Activated T-cell treated with anti-CD3 and anti-CD28 coated beads, Interleukin-2, amount 50 U/mL, for 72 hours (primary cell): ENCODE measurements at regions not wholly inside any gene's neighbourhood (a gene's known extent, or its start where the extent isn't known, plus 50 kb on each side); places are given as distances from the start of the nearest gene placed in this dataset.
A peak's percentile ranks its signal among the peaks of the same experiment; 100 is the strongest.

Experiments used
- ATAC-seq, 2 donors: fragments of 150-1000 bp; cut with Tn5 transposase; replicated peaks in 1 of 2; 2 replicates each; pipeline ENCODE4 v1.10.0; 2021; ENCODE audit warnings: moderate library complexity in 2 of 2, mild to moderate bottlenecking in 1 of 2
- DNase-seq, 2 donors: peaks; one replicate each; pipeline ENCODE4 v3.0.0; 2021 to 2022; ENCODE audit warnings: mixed read lengths in 1 of 2
- H3K27ac Mint-ChIP-seq: one replicate; pipeline ENCODE4 v1.8.0; 2022; ENCODE audit warnings: mild to moderate bottlenecking, moderate library complexity, mixed read lengths
- H3K27me3 Mint-ChIP-seq: one replicate; pipeline ENCODE4 v1.8.0; 2022; ENCODE audit warnings: low read depth, mixed read lengths
- H3K36me3 Mint-ChIP-seq, 2 donors: one replicate each; pipeline ENCODE4 v1.8.0; 2022; ENCODE audit warnings: mixed read lengths in 2 of 2, mild to moderate bottlenecking in 1 of 2; ENCODE audit not compliant: insufficient read depth in 2 of 2
- H3K4me1 Mint-ChIP-seq: one replicate; pipeline ENCODE4 v1.8.0; 2022; ENCODE audit warnings: low read depth, mixed read lengths
- H3K4me3 Mint-ChIP-seq, 2 donors: one replicate each; pipeline ENCODE4 v1.8.0; 2022; ENCODE audit warnings: mild to moderate bottlenecking in 2 of 2, mixed read lengths in 2 of 2, moderate library complexity in 2 of 2
- H3K9me3 Mint-ChIP-seq, 2 donors: one replicate each; pipeline ENCODE4 v1.8.0; 2022; ENCODE audit warnings: mixed read lengths in 2 of 2

DNA sequence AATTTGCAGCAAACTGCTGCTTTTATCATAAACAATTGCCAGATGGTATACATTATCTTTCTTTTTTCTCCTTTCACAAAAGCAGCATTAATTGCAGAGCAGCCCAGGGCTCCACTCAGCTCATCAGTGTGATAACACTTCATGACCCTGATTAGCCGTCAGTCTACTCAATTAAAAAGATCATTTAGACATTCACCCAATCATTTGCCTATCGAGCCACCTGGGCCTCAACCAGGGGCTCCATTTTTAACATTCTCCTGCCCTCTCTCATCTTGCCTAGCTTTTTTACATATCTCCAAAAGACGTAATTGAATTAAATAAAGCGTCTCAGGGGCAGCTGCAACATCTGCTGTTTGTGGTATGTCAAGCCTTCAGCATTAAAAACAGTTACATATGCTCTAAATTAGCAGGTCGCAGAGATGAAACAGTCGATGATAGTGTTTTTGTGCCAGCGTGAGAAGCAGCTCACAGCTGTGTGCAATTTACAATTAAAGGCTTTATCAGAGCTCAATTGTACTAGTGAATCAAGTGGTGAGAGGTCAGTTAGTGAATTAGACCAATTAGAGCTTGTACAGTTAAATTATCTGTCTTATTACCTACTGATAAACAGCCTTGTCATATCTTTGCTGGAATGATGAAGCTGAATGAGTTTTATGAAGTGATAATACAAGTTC, 522.5 kb downstream of the ETV1 start:
- H3K27me3 Mint-ChIP-seq: no peaks in the 10 kb centered on the region
- H3K36me3 Mint-ChIP-seq: no peaks in the 10 kb centered on the region
- ATAC-seq (no peak), DNase-seq (no peak)
- H3K27ac Mint-ChIP-seq: no peak overlapping the region
- H3K4me1 Mint-ChIP-seq: no peaks in the 10 kb centered on the region
- no peak overlapping the region for H3K4me3 Mint-ChIP-seq
- H3K9me3 Mint-ChIP-seq: peaks cover 0 to 1% of the 10 kb centered on the region in 2 donors

DNA sequence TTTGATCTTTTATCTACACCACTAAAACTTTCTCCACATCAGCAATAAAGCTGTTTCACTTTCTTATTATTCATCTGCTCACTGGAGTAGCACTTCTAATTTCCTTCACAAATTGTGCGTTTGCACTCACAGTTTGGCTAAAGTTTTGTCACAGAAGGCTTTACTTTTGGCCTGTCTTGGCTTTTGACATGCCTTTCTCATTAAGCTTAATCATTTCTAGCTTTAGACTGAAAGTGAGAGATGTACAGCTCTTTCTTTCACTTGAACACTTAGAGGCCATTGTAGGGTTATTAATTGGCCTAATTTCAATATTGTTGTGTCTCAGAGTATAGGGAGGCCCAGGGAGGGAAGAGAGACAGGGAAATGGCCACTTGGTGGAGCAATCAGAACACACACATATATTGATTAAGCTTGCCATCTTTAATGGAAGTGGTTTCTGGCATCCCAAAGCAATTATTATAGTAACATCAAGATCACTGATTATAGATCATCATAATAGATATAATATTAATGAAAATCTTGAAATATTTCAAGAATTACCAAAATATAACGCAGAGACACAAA, 512.5 kb downstream of the ETV1 start:
- Mint-ChIP-seq H3K27me3 (no peaks in the 10 kb centered on the region), H3K4me1 (no peaks in the 10 kb centered on the region), H3K27ac (no peak overlapping the region), H3K36me3 (no peaks in the 10 kb centered on the region), H3K4me3 (no peak overlapping the region), H3K9me3 (no peaks in the 10 kb centered on the region)
- DNase-seq: no peak
- no peak for ATAC-seq

DNA sequence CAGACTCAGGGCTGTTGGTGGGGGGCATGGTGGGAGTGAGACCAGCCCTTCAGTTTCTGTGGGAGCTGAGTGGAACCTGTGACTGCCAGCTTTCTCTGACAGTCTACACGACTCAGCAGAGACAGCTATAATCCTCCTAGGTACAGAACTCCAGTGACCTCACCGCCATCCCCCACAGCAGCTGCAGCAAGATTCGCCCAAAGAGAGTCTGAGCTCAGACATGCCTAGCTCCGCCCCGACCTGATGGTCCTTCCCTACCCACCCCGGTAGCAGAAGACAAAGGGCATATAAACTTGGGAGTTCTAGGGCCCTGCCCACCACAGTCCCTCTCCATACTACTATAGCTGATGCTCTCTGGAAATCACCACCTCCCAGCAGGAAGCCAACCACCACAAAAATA, 500.1 kb downstream of the ETV1 start:
- no peaks in the 10 kb centered on the region for H3K36me3 Mint-ChIP-seq
- DNase-seq: no peak
- H3K27ac Mint-ChIP-seq: no peak overlapping the region
- no peak overlapping the region for H3K4me3 Mint-ChIP-seq
- peaks cover 3 to 14% of the 10 kb centered on the region in 2 donors for H3K9me3 Mint-ChIP-seq
- no peak for ATAC-seq
- H3K4me1 Mint-ChIP-seq: no peaks in the 10 kb centered on the region
- no peaks in the 10 kb centered on the region for H3K27me3 Mint-ChIP-seq

DNA sequence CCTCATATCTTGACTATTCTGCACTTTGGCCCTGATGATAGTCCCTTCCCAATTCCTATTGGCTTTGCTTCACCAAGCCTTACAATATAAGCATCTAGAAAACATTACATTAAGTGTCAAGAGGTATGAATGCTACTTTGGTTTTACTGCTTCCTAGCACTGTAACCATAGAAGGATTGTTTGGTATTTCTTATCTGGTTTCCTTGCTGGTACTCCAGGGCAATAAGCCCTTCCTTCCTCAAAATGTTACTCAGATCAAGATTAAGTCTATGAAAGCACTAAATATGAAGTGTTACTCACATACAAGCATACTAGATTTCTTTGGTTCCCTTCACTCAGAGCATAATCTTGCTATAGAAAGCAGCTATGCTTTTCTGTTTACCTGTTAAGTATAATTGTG, 492.5 kb downstream of the ETV1 start:
- no peak overlapping the region for H3K27ac Mint-ChIP-seq
- no peak overlapping the region for H3K4me3 Mint-ChIP-seq
- H3K9me3 Mint-ChIP-seq: peaks cover 2 to 3% of the 10 kb centered on the region in 2 donors
- no peaks in the 10 kb centered on the region for H3K27me3 Mint-ChIP-seq
- H3K4me1 Mint-ChIP-seq: no peaks in the 10 kb centered on the region
- ATAC-seq (no peak), DNase-seq (no peak)
- no peaks in the 10 kb centered on the region for H3K36me3 Mint-ChIP-seq

DNA sequence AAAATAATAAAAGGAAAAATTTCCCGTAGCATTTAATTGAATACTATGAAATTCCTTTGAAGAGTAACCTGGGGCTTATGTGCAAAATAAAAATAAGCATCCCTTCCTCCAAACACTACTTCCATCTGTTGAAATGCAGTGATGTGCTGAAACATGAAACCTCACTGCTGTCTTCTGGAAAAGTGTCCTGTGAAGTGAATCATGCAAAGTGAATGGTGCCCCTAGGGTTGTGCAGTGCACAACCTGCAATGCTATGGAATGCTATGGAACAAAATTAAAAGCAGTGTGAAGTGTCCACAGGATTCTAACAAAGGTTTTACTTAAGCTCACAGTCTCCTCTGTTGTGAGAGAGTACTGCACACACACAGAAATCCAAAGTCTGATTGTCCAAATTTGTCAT, 480.9 kb downstream of the ETV1 start:
- no peak for ATAC-seq
- no peak for DNase-seq
- Mint-ChIP-seq H3K27ac (no peak overlapping the region), H3K4me3 (no peak overlapping the region), H3K27me3 (no peaks in the 10 kb centered on the region), H3K4me1 (no peaks in the 10 kb centered on the region), H3K36me3 (peaks cover 0 to 1% of the 10 kb centered on the region in 2 donors), H3K9me3 (peaks cover 3 to 9% of the 10 kb centered on the region in 2 donors)

DNA sequence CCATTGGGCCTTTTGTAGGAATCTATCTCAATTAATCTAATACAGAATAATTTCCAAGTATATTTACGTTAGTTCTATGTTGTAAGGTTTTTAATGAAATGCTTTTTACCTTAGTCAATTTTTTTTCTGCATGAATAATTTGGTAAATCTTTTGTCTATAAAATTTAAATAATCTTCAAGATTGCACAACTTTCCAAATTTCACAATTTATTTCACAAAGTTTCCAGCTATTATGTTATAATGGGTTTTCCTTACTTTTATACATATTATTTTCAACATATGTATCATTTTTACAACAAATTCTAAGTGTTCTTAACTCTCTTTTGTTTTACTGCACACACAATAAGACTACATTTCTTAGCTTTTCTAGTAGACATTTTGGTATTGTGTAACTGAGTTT, 470.7 kb downstream of the ETV1 start:
- no peak overlapping the region for H3K27ac Mint-ChIP-seq
- no peak overlapping the region for H3K4me3 Mint-ChIP-seq
- no peaks in the 10 kb centered on the region for H3K27me3 Mint-ChIP-seq
- DNase-seq (no peak), ATAC-seq (no peak)
- H3K9me3 Mint-ChIP-seq: no peaks in the 10 kb centered on the region
- no peaks in the 10 kb centered on the region for H3K4me1 Mint-ChIP-seq
- H3K36me3 Mint-ChIP-seq: no peaks in the 10 kb centered on the region

DNA sequence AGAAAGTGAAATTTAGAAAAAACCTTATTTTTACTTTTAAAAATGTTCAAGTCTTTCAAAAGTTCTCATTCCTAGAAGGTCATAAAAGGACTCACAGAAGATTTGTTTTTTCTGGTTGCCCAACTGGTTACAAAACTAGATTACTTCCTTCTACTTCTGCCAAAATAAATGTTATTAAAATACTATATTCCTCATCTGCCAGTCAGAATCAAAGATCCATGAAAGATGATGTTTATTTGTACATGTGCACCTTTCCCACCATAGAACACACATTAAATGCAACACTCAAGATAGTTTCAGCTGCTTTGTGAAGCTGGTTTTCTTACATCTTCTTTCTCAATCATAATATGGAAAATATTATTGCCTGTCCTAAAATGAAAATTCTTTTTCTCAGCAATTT, 465.4 kb downstream of the ETV1 start:
- Mint-ChIP-seq H3K36me3 (no peaks in the 10 kb centered on the region), H3K27ac (no peak overlapping the region), H3K4me3 (no peak overlapping the region), H3K27me3 (no peaks in the 10 kb centered on the region), H3K4me1 (no peaks in the 10 kb centered on the region), H3K9me3 (no peaks in the 10 kb centered on the region)
- ATAC-seq (no peak), DNase-seq (no peak)

DNA sequence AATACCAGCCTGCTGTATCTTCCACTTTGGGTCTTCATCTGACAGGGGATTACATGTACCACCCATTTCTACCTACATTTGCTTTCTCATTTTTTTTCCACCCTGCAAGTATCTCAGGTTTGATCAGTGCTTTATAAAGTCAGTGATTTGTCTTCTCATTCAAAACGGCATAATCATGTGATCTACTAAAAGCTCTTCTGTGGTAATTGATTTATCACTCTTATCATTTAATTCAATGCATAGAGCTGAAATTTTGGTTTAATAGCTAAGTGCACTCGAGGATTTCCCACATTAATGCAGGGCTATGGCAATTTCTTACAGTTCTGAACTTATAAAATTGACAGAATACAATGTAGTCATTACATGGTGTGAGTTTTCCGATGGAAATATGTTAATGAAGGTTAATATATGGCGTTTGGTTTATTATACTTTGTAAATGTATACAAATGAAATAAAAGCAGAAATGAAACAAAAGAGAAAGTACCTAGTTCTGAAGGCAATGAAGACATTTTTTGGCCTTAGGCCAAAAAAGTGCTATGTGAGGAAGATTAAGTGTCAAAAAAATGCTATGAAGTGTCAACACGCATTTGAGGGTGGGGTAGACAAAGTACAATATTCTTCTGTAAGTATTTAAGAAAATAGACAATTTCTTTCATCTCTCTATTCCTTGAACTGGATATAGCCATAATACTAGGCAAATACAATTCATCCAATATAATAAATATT, 457.3 kb downstream of the ETV1 start:
- DNase-seq: no peak
- H3K9me3 Mint-ChIP-seq: no peaks in the 10 kb centered on the region
- no peak for ATAC-seq
- no peak overlapping the region for H3K27ac Mint-ChIP-seq
- no peaks in the 10 kb centered on the region for H3K27me3 Mint-ChIP-seq
- H3K4me3 Mint-ChIP-seq: peak overlapping the region in 1 of 2 donors; percentile 50
- H3K4me1 Mint-ChIP-seq: no peaks in the 10 kb centered on the region
- H3K36me3 Mint-ChIP-seq: no peaks in the 10 kb centered on the region

DNA sequence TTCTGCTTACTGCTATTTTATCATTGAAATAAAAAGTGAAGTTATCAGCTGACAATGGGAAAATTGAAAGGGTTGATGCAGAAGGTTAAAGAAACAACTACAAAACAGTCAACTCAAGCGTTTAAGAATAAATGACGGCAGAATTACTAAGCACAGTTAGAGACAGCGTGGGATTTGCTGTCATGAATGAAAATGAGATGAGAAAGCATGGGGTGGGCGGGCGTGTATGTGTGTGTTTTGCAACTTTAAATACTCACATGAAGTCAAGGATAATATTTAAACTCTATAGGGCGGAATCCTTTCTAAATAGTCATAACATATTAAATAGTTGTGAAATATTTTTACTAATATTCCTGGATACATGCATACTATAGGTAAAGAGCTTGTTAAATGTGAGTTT, 450.8 kb downstream of the ETV1 start:
- DNase-seq (no peak), ATAC-seq (no peak)
- H3K4me3 Mint-ChIP-seq: no peak overlapping the region
- no peaks in the 10 kb centered on the region for H3K4me1 Mint-ChIP-seq
- H3K9me3 Mint-ChIP-seq: no peaks in the 10 kb centered on the region
- no peaks in the 10 kb centered on the region for H3K27me3 Mint-ChIP-seq
- no peak overlapping the region for H3K27ac Mint-ChIP-seq
- no peaks in the 10 kb centered on the region for H3K36me3 Mint-ChIP-seq

DNA sequence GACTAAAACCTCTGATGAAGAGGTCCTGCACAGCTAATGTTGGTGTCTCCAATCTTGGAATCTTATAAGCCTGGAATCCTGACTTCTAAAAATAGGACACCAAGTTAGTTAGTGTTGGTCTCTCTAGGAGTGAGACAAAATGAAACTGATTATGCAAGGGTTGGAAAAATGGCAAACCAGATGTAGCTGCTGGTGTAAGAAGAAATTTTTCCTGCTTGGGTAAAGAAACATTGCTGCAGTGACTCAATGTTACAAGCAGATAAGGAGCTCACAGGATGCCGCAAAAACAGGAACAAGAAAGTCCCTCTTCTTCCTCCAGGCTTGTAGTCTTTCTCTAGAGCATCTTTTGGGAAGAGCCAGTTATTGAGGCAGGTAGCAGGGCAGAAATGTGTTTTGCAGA, 449.0 kb downstream of the ETV1 start:
- Mint-ChIP-seq H3K9me3 (no peaks in the 10 kb centered on the region), H3K27ac (no peak overlapping the region), H3K4me1 (no peaks in the 10 kb centered on the region), H3K36me3 (no peaks in the 10 kb centered on the region), H3K27me3 (no peaks in the 10 kb centered on the region), H3K4me3 (no peak overlapping the region)
- DNase-seq: no peak
- ATAC-seq: no peak

DNA sequence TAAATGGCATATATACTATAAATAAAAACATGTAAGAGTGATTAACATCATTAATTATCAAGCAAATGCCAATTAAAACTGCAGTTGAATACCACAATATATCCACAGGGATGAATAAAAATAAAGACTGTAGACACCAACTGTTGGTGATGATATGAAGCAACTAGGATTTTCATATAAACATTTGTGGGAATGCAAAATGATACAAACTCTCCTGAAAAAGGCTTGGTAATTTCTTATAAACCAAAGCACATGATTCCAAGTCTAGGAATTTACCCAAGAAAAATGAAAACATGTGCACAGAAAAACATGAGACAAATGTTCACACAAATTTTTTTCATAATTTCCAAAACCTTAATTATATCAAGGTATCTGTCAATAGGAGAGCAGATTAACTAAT, 448.1 kb downstream of the ETV1 start:
- DNase-seq (no peak), ATAC-seq (no peak)
- Mint-ChIP-seq H3K27ac (no peak overlapping the region), H3K9me3 (no peaks in the 10 kb centered on the region), H3K36me3 (no peaks in the 10 kb centered on the region), H3K4me3 (no peak overlapping the region), H3K4me1 (no peaks in the 10 kb centered on the region), H3K27me3 (no peaks in the 10 kb centered on the region)

DNA sequence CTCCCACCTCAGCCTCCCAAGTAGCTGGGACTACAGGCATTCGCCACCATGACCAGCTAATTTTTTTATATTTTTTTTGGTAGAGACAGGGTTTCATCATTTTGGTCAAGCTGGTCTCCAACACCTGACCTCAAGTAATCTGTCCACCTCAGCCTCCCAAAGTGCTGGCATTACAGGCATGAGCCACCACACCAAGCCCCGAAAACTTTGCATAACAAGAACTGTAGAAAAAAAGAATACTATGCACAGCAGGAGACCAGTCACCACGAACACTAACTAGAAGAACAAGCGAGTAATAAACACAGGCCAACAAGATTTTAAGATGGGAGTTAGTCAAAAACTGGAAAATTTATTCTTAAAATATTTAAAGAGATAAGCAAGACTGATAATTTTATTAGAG, 447.0 kb downstream of the ETV1 start:
- Mint-ChIP-seq H3K27ac (no peak overlapping the region), H3K4me3 (no peak overlapping the region), H3K4me1 (no peaks in the 10 kb centered on the region), H3K36me3 (no peaks in the 10 kb centered on the region), H3K27me3 (no peaks in the 10 kb centered on the region), H3K9me3 (no peaks in the 10 kb centered on the region)
- DNase-seq: no peak
- ATAC-seq: no peak

DNA sequence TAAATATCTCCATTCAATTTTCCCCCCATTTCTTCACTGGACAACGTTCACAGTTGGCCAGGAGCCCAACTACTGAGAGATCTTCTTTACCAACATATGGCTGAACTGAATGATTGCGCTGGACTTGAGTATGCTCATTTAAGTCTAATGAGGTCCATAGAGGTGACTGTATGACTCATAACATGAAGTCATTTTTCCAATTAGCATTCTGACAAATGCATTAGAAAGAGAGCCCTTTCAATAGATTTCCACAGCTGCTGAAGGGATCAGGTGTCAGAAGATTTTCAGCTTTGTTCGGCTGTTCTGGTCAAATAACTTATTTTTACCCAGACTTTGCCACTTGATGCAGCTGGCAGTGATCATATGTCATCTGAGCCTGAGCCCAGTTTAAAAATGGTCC, 438.0 kb downstream of the ETV1 start:
- H3K27ac Mint-ChIP-seq: no peak overlapping the region
- H3K36me3 Mint-ChIP-seq: no peaks in the 10 kb centered on the region
- H3K9me3 Mint-ChIP-seq: peaks cover 0 to 3% of the 10 kb centered on the region in 2 donors
- H3K4me1 Mint-ChIP-seq: no peaks in the 10 kb centered on the region
- DNase-seq (no peak), ATAC-seq (no peak)
- H3K27me3 Mint-ChIP-seq: no peaks in the 10 kb centered on the region
- H3K4me3 Mint-ChIP-seq: no peak overlapping the region

DNA sequence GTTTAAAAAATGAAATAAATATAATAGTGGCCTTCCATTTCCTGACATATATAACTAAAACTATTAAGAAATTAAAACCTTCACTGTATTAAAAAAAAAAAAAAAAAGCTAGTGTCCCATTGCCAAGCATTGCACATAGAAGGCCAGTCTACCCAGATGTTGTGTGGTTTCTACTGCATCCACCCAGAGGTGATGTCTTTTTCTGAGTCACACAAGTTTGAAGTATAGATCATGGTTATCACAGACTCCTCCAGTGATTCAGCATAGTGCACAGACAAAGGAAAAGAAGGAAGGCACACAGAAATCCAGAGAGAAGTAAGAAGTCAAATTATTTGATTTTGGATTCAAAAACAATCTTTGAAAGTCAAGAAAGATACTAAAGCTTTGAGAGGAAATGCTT, 429.0 kb downstream of the ETV1 start:
- ATAC-seq (no peak), DNase-seq (no peak)
- no peak overlapping the region for H3K4me3 Mint-ChIP-seq
- H3K9me3 Mint-ChIP-seq: peaks cover 0 to 3% of the 10 kb centered on the region in 2 donors
- no peaks in the 10 kb centered on the region for H3K4me1 Mint-ChIP-seq
- H3K36me3 Mint-ChIP-seq: no peaks in the 10 kb centered on the region
- no peaks in the 10 kb centered on the region for H3K27me3 Mint-ChIP-seq
- no peak overlapping the region for H3K27ac Mint-ChIP-seq
